ENCODE measurements at regions not wholly inside any gene's neighbourhood (a gene's known extent, or its start where the extent isn't known, plus 50 kb on each side); places are given as distances from the start of the nearest gene placed in this dataset.

- no peak overlapping the region for H3K4me3 ChIP-seq (ENCODE audit: low read depth in 1 of 5, low read length in 5 of 5)
- no peak overlapping the region for H3K27ac ChIP-seq (ENCODE audit: low read depth, low read length)
These were observed 123.6 kb upstream of the SLC35B3 start for GRCh38 chr6:8558953-8559352.

GRCh38 chr6:8557014-8557748 is 121.8 kb upstream of the SLC35B3 start:
- Histone ChIP-seq H3K36me3 (ENCODE audit: control insufficient read depth in 5 of 5, insufficient read depth in 5 of 5, low read length in 5 of 5) (peaks cover 0 to 2% (median 0%) of the 10 kb centered on the region in 5 donors), H3K4me1 (ENCODE audit: control insufficient read depth in 5 of 5, insufficient read depth in 5 of 5, low read length in 5 of 5) (no peaks in the 10 kb centered on the region), H3K9ac (ENCODE audit: low read length in 5 of 5) (no peak overlapping the region), H3K27me3 (ENCODE audit: control insufficient read depth in 5 of 5, insufficient read depth in 4 of 5, low read length in 5 of 5) (no peaks in the 10 kb centered on the region), H3K27ac (ENCODE audit: low read depth, low read length) (no peak overlapping the region), H3K4me3 (ENCODE audit: low read depth in 1 of 5, low read length in 5 of 5) (no peak overlapping the region), H3K9me3 (ENCODE audit: control insufficient read depth in 5 of 5, low read length in 5 of 5) (no peaks in the 10 kb centered on the region)

More at GRCh38 chr6:8558953-8559352, 123.6 kb upstream of the SLC35B3 start:
- Histone ChIP-seq H3K36me3 (ENCODE audit: control insufficient read depth in 5 of 5, insufficient read depth in 5 of 5, low read length in 5 of 5) (peaks cover 0 to 2% (median 0%) of the 10 kb centered on the region in 5 donors), H3K4me1 (ENCODE audit: control insufficient read depth in 5 of 5, insufficient read depth in 5 of 5, low read length in 5 of 5) (no peaks in the 10 kb centered on the region), H3K9ac (ENCODE audit: low read length in 5 of 5) (no peak overlapping the region), H3K9me3 (ENCODE audit: control insufficient read depth in 5 of 5, low read length in 5 of 5) (no peaks in the 10 kb centered on the region), H3K27me3 (ENCODE audit: control insufficient read depth in 5 of 5, insufficient read depth in 4 of 5, low read length in 5 of 5) (no peaks in the 10 kb centered on the region)

- H3K27ac ChIP-seq (ENCODE audit: low read depth, low read length) = no peak overlapping the region
- no peaks in the 10 kb centered on the region for H3K4me1 ChIP-seq (ENCODE audit: control insufficient read depth in 5 of 5, insufficient read depth in 5 of 5, low read length in 5 of 5)
- H3K36me3 ChIP-seq (ENCODE audit: control insufficient read depth in 5 of 5, insufficient read depth in 5 of 5, low read length in 5 of 5) = peaks cover 0 to 2% (median 0%) of the 10 kb centered on the region in 5 donors
- H3K4me3 ChIP-seq (ENCODE audit: low read depth in 1 of 5, low read length in 5 of 5) = no peak overlapping the region
- H3K9me3 ChIP-seq (ENCODE audit: control insufficient read depth in 5 of 5, low read length in 5 of 5) = no peaks in the 10 kb centered on the region
- no peaks in the 10 kb centered on the region for H3K27me3 ChIP-seq (ENCODE audit: control insufficient read depth in 5 of 5, insufficient read depth in 4 of 5, low read length in 5 of 5)
- no peak overlapping the region for H3K9ac ChIP-seq (ENCODE audit: low read length in 5 of 5)
These were observed 121.1 kb upstream of the SLC35B3 start for GRCh38 chr6:8556370-8557013.

DNA sequence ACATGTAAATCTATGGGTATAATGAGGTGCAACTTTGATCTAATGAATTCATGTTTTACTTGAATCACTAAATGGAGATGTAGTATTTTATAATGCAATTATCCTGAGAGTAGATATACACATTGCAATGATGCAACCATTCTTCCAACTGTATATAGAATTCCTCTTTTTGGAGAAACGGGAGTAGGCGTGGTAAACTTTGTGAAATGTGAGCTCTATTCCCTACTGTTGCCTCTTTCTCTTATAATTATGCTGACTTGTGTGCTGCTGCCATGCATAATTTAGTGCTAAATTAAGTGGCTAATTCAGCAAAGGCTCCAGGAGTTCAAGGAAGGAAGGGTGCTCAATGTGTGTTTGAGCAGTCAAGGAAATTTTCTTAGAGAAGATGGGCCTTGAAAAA is 116.6 kb upstream of the SLC35B3 start:
- H3K27ac ChIP-seq (ENCODE audit: low read depth, low read length) = no peak overlapping the region
- H3K4me3 ChIP-seq (ENCODE audit: low read depth in 1 of 5, low read length in 5 of 5) = no peak overlapping the region
- no peak overlapping the region for H3K9ac ChIP-seq (ENCODE audit: low read length in 5 of 5)
- peaks cover 0 to 2% (median 0%) of the 10 kb centered on the region in 5 donors for H3K36me3 ChIP-seq (ENCODE audit: control insufficient read depth in 5 of 5, insufficient read depth in 5 of 5, low read length in 5 of 5)
- no peaks in the 10 kb centered on the region for H3K9me3 ChIP-seq (ENCODE audit: control insufficient read depth in 5 of 5, low read length in 5 of 5)
- H3K4me1 ChIP-seq (ENCODE audit: control insufficient read depth in 5 of 5, insufficient read depth in 5 of 5, low read length in 5 of 5) = peaks cover 0 to 3% (median 0%) of the 10 kb centered on the region in 5 donors
- no peaks in the 10 kb centered on the region for H3K27me3 ChIP-seq (ENCODE audit: control insufficient read depth in 5 of 5, insufficient read depth in 4 of 5, low read length in 5 of 5)

DNA sequence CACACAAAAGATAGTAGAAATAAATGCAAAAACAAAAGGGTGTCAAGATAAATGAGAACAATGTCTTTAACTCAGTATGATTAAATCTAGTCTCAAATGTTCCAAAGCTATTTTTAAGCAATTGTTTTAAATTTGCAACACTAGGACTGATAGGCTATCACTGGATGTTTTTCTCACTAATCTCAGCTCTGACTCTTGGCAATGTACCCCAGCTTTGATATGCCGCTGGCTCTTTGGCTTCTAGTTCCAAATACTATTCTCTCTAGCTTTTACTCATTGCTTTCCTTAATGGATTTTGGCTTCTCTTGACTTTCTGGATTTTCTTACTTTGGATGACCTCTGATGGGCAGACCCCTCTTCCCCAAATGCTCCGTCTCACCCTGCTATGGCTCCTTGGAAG is 116.0 kb upstream of the SLC35B3 start:
- Histone ChIP-seq H3K27ac (ENCODE audit: low read depth, low read length) (no peak overlapping the region), H3K36me3 (ENCODE audit: control insufficient read depth in 5 of 5, insufficient read depth in 5 of 5, low read length in 5 of 5) (peaks cover 0 to 2% (median 0%) of the 10 kb centered on the region in 5 donors), H3K4me1 (ENCODE audit: control insufficient read depth in 5 of 5, insufficient read depth in 5 of 5, low read length in 5 of 5) (peaks cover 0 to 3% (median 0%) of the 10 kb centered on the region in 5 donors), H3K9ac (ENCODE audit: low read length in 5 of 5) (no peak overlapping the region), H3K27me3 (ENCODE audit: control insufficient read depth in 5 of 5, insufficient read depth in 4 of 5, low read length in 5 of 5) (no peaks in the 10 kb centered on the region), H3K9me3 (ENCODE audit: control insufficient read depth in 5 of 5, low read length in 5 of 5) (no peaks in the 10 kb centered on the region), H3K4me3 (ENCODE audit: low read depth in 1 of 5, low read length in 5 of 5) (no peak overlapping the region)

DNA sequence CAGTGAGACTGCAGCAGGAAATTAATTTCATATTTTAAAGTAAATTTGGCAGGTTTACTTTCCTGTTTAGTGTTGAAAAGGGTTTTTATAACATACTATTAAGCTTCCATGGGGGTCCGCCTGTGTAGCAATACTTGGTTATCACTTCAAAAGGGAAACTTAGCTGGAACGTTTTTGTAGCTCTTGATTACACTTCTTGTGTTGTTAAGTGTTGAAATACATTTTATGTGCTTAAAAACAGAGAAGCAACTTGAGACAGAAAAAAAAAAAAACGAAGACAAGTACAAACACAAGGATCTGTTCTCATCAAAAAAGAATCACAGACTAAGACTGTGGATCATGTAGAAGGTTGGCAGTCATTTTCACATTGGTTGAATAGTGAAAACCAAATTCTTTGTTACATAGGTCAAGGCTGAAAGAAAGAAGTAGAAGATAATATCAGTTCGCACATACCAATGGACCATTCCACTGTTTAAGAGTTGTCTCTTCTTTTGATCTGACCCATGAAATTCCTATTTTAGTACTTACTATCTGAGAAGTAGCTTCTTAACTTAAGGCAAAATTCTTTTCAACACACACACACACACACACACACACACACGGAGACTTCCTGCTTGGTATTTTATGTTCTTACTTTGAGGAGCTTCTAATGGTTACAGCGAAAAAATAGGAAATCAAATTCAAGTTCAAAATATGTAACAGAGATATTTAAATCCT is 113.9 kb upstream of the SLC35B3 start:
- Histone ChIP-seq H3K36me3 (ENCODE audit: control insufficient read depth in 5 of 5, insufficient read depth in 5 of 5, low read length in 5 of 5) (peaks cover 0 to 2% (median 0%) of the 10 kb centered on the region in 5 donors), H3K9ac (ENCODE audit: low read length in 5 of 5) (no peak overlapping the region), H3K27me3 (ENCODE audit: control insufficient read depth in 5 of 5, insufficient read depth in 4 of 5, low read length in 5 of 5) (no peaks in the 10 kb centered on the region), H3K9me3 (ENCODE audit: control insufficient read depth in 5 of 5, low read length in 5 of 5) (no peaks in the 10 kb centered on the region), H3K4me1 (ENCODE audit: control insufficient read depth in 5 of 5, insufficient read depth in 5 of 5, low read length in 5 of 5) (peaks cover 0 to 3% (median 0%) of the 10 kb centered on the region in 5 donors), H3K27ac (ENCODE audit: low read depth, low read length) (no peak overlapping the region), H3K4me3 (ENCODE audit: low read depth in 1 of 5, low read length in 5 of 5) (no peak overlapping the region)

DNA sequence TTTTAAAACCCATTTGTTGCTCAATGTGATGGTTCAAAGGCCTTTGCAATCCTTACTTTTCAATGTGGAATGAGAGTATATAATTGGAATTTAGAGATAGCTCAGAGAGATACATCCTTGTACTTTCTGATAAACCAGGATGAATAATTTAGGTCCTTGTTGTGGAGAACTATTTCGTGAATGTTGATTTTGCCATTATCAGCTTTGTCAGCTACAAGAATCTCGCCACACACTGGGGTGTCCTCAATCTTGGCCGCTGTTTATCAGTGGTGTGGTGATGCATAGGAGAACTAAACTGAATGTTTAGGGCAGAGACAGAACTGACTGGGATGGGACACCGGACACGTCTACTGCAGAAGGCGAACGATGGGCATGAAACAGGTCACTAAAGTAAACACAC is 111.2 kb upstream of the SLC35B3 start:
- Histone ChIP-seq H3K27me3 (ENCODE audit: control insufficient read depth in 5 of 5, insufficient read depth in 4 of 5, low read length in 5 of 5) (no peaks in the 10 kb centered on the region), H3K4me1 (ENCODE audit: control insufficient read depth in 5 of 5, insufficient read depth in 5 of 5, low read length in 5 of 5) (peaks cover 0 to 3% (median 0%) of the 10 kb centered on the region in 5 donors), H3K9ac (ENCODE audit: low read length in 5 of 5) (no peak overlapping the region), H3K9me3 (ENCODE audit: control insufficient read depth in 5 of 5, low read length in 5 of 5) (no peaks in the 10 kb centered on the region), H3K36me3 (ENCODE audit: control insufficient read depth in 5 of 5, insufficient read depth in 5 of 5, low read length in 5 of 5) (no peaks in the 10 kb centered on the region), H3K4me3 (ENCODE audit: low read depth in 1 of 5, low read length in 5 of 5) (no peak overlapping the region), H3K27ac (ENCODE audit: low read depth, low read length) (no peak overlapping the region)

DNA sequence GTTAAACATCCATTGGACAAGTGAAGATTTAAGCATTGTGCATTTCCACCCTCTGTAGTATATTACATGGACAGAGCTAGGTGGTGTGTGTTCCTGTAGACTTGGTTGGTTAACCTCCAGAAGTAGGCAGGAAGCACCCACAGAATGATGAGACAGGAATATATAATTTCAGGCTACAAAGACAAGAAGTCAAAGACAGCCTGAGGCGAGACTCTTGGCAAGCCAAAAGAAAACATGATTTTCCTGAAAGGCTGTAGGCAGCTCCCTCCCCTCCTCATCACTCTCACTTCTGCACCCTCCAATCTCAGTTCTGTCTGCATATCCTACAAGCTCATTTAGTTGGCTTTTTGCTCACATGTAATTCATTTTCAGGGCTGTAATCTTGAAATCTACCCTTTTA is 110.0 kb upstream of the SLC35B3 start:
- Histone ChIP-seq H3K4me1 (ENCODE audit: control insufficient read depth in 5 of 5, insufficient read depth in 5 of 5, low read length in 5 of 5) (peaks cover 0 to 3% (median 0%) of the 10 kb centered on the region in 5 donors), H3K36me3 (ENCODE audit: control insufficient read depth in 5 of 5, insufficient read depth in 5 of 5, low read length in 5 of 5) (no peaks in the 10 kb centered on the region), H3K27me3 (ENCODE audit: control insufficient read depth in 5 of 5, insufficient read depth in 4 of 5, low read length in 5 of 5) (no peaks in the 10 kb centered on the region), H3K4me3 (ENCODE audit: low read depth in 1 of 5, low read length in 5 of 5) (no peak overlapping the region), H3K9me3 (ENCODE audit: control insufficient read depth in 5 of 5, low read length in 5 of 5) (peaks cover 0 to 3% (median 2%) of the 10 kb centered on the region in 5 donors), H3K9ac (ENCODE audit: low read length in 5 of 5) (no peak overlapping the region), H3K27ac (ENCODE audit: low read depth, low read length) (no peak overlapping the region)

- Histone ChIP-seq H3K9me3 (ENCODE audit: control insufficient read depth in 5 of 5, low read length in 5 of 5) (peaks cover 0 to 8% (median 5%) of the 10 kb centered on the region in 5 donors), H3K9ac (ENCODE audit: low read length in 5 of 5) (no peak overlapping the region), H3K36me3 (ENCODE audit: control insufficient read depth in 5 of 5, insufficient read depth in 5 of 5, low read length in 5 of 5) (no peaks in the 10 kb centered on the region), H3K4me1 (ENCODE audit: control insufficient read depth in 5 of 5, insufficient read depth in 5 of 5, low read length in 5 of 5) (no peaks in the 10 kb centered on the region), H3K27ac (ENCODE audit: low read depth, low read length) (no peak overlapping the region), H3K4me3 (ENCODE audit: low read depth in 1 of 5, low read length in 5 of 5) (no peak overlapping the region), H3K27me3 (ENCODE audit: control insufficient read depth in 5 of 5, insufficient read depth in 4 of 5, low read length in 5 of 5) (no peaks in the 10 kb centered on the region)
These were observed 108.4 kb upstream of the SLC35B3 start for GRCh38 chr6:8543714-8544113.

- Histone ChIP-seq H3K9ac (ENCODE audit: low read length in 5 of 5) (no peak overlapping the region), H3K4me3 (ENCODE audit: low read depth in 1 of 5, low read length in 5 of 5) (no peak overlapping the region), H3K27me3 (ENCODE audit: control insufficient read depth in 5 of 5, insufficient read depth in 4 of 5, low read length in 5 of 5) (no peaks in the 10 kb centered on the region), H3K27ac (ENCODE audit: low read depth, low read length) (no peak overlapping the region), H3K36me3 (ENCODE audit: control insufficient read depth in 5 of 5, insufficient read depth in 5 of 5, low read length in 5 of 5) (peaks cover 0 to 6% (median 0%) of the 10 kb centered on the region in 5 donors), H3K4me1 (ENCODE audit: control insufficient read depth in 5 of 5, insufficient read depth in 5 of 5, low read length in 5 of 5) (no peaks in the 10 kb centered on the region), H3K9me3 (ENCODE audit: control insufficient read depth in 5 of 5, low read length in 5 of 5) (peaks cover 0 to 8% (median 5%) of the 10 kb centered on the region in 5 donors)
These were observed 104.1 kb upstream of the SLC35B3 start for GRCh38 chr6:8539453-8539852.

Data from subcutaneous abdominal adipose tissue (tissue), 5 donors.